SK-N-SH (cell line): ENCODE measurements at regions not wholly inside any gene's neighbourhood (a gene's known extent, or its start where the extent isn't known, plus 50 kb on each side); places are given as distances from the start of the nearest gene placed in this dataset.

Source experiments
- CTCF ChIA-PET: fragments of 300-600, 350-600 bp; formaldehyde crosslinking; extraction: SDS; loops from one replicate; lab custom pipeline; 2021; lab: Yijun Ruan, JAX
- POLR2A ChIA-PET: fragments of 350-600 bp; sonication (Branson Sonifier 250); formaldehyde crosslinking; extraction: SDS; loops from one replicate; lab custom pipeline; 2020; ENCODE audit warnings: antibody characterized with exemption, inconsistent platforms; lab: Yijun Ruan, JAX
- DNase-seq: peaks from one replicate; pipeline ENCODE4 v3.0.0; 2012
- H2AFZ ChIP-seq: fragments of 200-600 bp; sonication (generic); 2 replicates; pipeline ENCODE4 v1.8.1; 2016; ENCODE audit warnings: antibody characterized with exemption, mild to moderate bottlenecking, low read depth
- H3F3A ChIP-seq: fragments of 200-600 bp; sonication (generic); replicated peaks from 2 replicates; pipeline ENCODE3; 2016; ENCODE audit warnings: antibody characterized with exemption, mild to moderate bottlenecking; ENCODE audit not compliant: insufficient read depth
- H3K27ac ChIP-seq, 2 experiments: fragments of 200-500 bp in 1 of 2; fragments of 200-600 bp in 1 of 2; sonication (Bioruptor generic) in 1 of 2; sonication (generic), shearing (Covaris generic) in 1 of 2; 2 replicates each; pipeline versions ENCODE4 v1.5.1 to v1.6.1; 2014 to 2016; ENCODE audit warnings: low read depth in 2 of 2, inconsistent platforms in 1 of 2, low read length in 1 of 2, mild to moderate bottlenecking in 1 of 2, mixed read lengths in 1 of 2
- H3K27me3 ChIP-seq: fragments of 200-600 bp; sonication (generic), shearing (Covaris generic); 2 replicates; pipeline ENCODE4 v1.6.1; 2016; ENCODE audit warnings: mixed run types; ENCODE audit not compliant: insufficient read depth
- H3K36me3 ChIP-seq, 2 experiments: fragments of 200-500 bp in 1 of 2; fragments of 200-600 bp in 1 of 2; sonication (Bioruptor generic) in 1 of 2; sonication (generic) in 1 of 2; replicated peaks in 1 of 2; 2 replicates each; pipeline versions ENCODE3 to v1.5.1; 2014 to 2016; ENCODE audit warnings: low read length in 1 of 2, mild to moderate bottlenecking in 1 of 2; ENCODE audit not compliant: insufficient read depth in 2 of 2, control insufficient read depth in 1 of 2
- H3K4me1 ChIP-seq, 2 experiments: fragments of 200-500 bp in 1 of 2; fragments of 200-600 bp in 1 of 2; sonication (Bioruptor generic) in 1 of 2; sonication (generic), shearing (Covaris generic) in 1 of 2; 2 replicates each; pipeline versions ENCODE4 v1.5.1 to v1.6.1; 2014 to 2016; ENCODE audit warnings: low read depth in 1 of 2, low read length in 1 of 2, mixed run types in 1 of 2; ENCODE audit not compliant: insufficient read depth in 2 of 2, control insufficient read depth in 1 of 2
- H3K4me2 ChIP-seq: fragments of 200-600 bp; sonication (generic), shearing (Covaris generic); 2 replicates; pipeline ENCODE4 v1.6.1; 2017; ENCODE audit warnings: mixed run types
- H3K4me3 ChIP-seq, 2 experiments: fragments of 200-500 bp in 1 of 2; fragments of 200-600 bp in 1 of 2; sonication (Bioruptor generic) in 1 of 2; sonication (generic), shearing (Covaris generic) in 1 of 2; 2 replicates each; pipeline versions ENCODE4 v1.5.1 to v1.8.1; 2014 to 2016; ENCODE audit warnings: low read depth in 2 of 2, inconsistent platforms in 1 of 2, low read length in 1 of 2, mild to moderate bottlenecking in 1 of 2, mixed read lengths in 1 of 2, moderate library complexity in 1 of 2
- H3K79me2 ChIP-seq: fragments of 200-600 bp; sonication (generic); 2 replicates; pipeline ENCODE4 v1.8.1; 2017; ENCODE audit warnings: mild to moderate bottlenecking; ENCODE audit not compliant: insufficient read depth
- H3K9ac ChIP-seq: fragments of 200-600 bp; sonication (generic); 2 replicates; pipeline ENCODE4 v1.6.1; 2017; ENCODE audit warnings: mixed run types
- H3K9me2 ChIP-seq: fragments of 200-600 bp; sonication (generic); 2 replicates; pipeline ENCODE4 v1.6.1; 2017; ENCODE audit warnings: mixed run types
- H3K9me3 ChIP-seq: fragments of 200-600 bp; sonication (generic); 2 replicates; pipeline ENCODE4 v1.6.1; 2017; ENCODE audit warnings: mixed run types, mild to moderate bottlenecking, moderate library complexity
- H4K20me1 ChIP-seq: fragments of 200-600 bp; sonication (generic); 2 replicates; pipeline ENCODE4 v1.6.1; 2017; ENCODE audit warnings: mild to moderate bottlenecking, mixed run types; ENCODE audit not compliant: insufficient read depth
- CHD2 ChIP-seq: fragments of 150-350 bp; IDR thresholded peaks from 2 replicates; pipeline ENCODE4 v1.6.1; 2018; ENCODE audit warnings: low read length; ENCODE audit not compliant: partially characterized antibody
- EZH2phosphoT487 ChIP-seq: fragments of 200-600 bp; sonication (generic); IDR thresholded peaks from 2 replicates; pipeline ENCODE4 v1.6.1; 2017; ENCODE audit warnings: low read depth, mixed run types, mild to moderate bottlenecking, antibody characterized with exemption, moderate library complexity, borderline replicate concordance
- FOSL2 ChIP-seq: IDR thresholded peaks from 2 replicates; pipeline ENCODE4 v1.4.0; 2012; ENCODE audit warnings: low read depth, mild to moderate bottlenecking, moderate library complexity, borderline replicate concordance
- FOXJ3 ChIP-seq: sonication (generic); formaldehyde crosslinking; IDR thresholded peaks from 2 replicates; pipeline ENCODE4 v1.5.1; 2020; ENCODE audit warnings: mild to moderate bottlenecking, missing genetic modification reagents
- FOXM1 ChIP-seq: IDR thresholded peaks from 2 replicates; pipeline ENCODE4 v1.4.0; 2012; ENCODE audit warnings: low read depth, mild to moderate bottlenecking
- GATA2 ChIP-seq: sonication (generic); formaldehyde crosslinking; IDR thresholded peaks from 2 replicates; pipeline ENCODE4 v1.5.0; 2020; ENCODE audit warnings: mild to moderate bottlenecking, missing genetic modification reagents
- IRF3 ChIP-seq: fragments of 150-350 bp; IDR thresholded peaks from 2 replicates; pipeline ENCODE4 v1.6.1; 2016; ENCODE audit warnings: mild to moderate bottlenecking, low read depth, low read length
- JUND ChIP-seq: IDR thresholded peaks from 2 replicates; pipeline ENCODE4 v1.4.0; 2012
- MAX ChIP-seq: IDR thresholded peaks from 2 replicates; pipeline ENCODE4 v1.4.0; 2012; ENCODE audit warnings: low read depth
- MEF2A ChIP-seq: IDR thresholded peaks from 2 replicates; pipeline ENCODE4 v1.4.0; 2012; ENCODE audit warnings: low read depth, borderline replicate concordance
- MXI1 ChIP-seq: IDR thresholded peaks from 2 replicates; pipeline ENCODE4 v1.6.1; 2012; ENCODE audit warnings: mild to moderate bottlenecking, low read depth, low read length, improper control_type of control experiment
- NFIC ChIP-seq: IDR thresholded peaks from 2 replicates; pipeline ENCODE4 v1.4.0; 2012; ENCODE audit warnings: borderline replicate concordance
- PBX3 ChIP-seq: IDR thresholded peaks from 2 replicates; pipeline ENCODE4; 2012
- POLR2AphosphoS5 ChIP-seq: IDR thresholded peaks from 2 replicates; pipeline ENCODE4 v1.6.1; 2012; ENCODE audit warnings: low read depth, low read length
- RXRA ChIP-seq: IDR thresholded peaks from 2 replicates; pipeline ENCODE4 v1.4.0; 2012; ENCODE audit warnings: low read depth, mild to moderate bottlenecking, borderline replicate concordance
- SIN3A ChIP-seq: IDR thresholded peaks from 2 replicates; pipeline ENCODE4 v1.6.1; 2012; ENCODE audit warnings: low read depth, mild to moderate bottlenecking, low read length, moderate library complexity, borderline replicate concordance
- SMC3 ChIP-seq: IDR thresholded peaks from 2 replicates; pipeline ENCODE4 v1.6.1; 2012; ENCODE audit warnings: low read depth, low read length, improper control_type of control experiment
- TAF1 ChIP-seq: IDR thresholded peaks from 2 replicates; pipeline ENCODE4 v1.6.1; 2012; ENCODE audit warnings: low read depth, mild to moderate bottlenecking, low read length, moderate library complexity, borderline replicate concordance
- TCF12 ChIP-seq: IDR thresholded peaks from 2 replicates; pipeline ENCODE4 v1.4.0; 2012
- TEAD4 ChIP-seq: IDR thresholded peaks from 2 replicates; pipeline ENCODE4 v1.4.0; 2012; ENCODE audit warnings: mild to moderate bottlenecking, borderline replicate concordance; ENCODE audit not compliant: insufficient read depth
- USF2 ChIP-seq: fragments of 150-350 bp; IDR thresholded peaks from 2 replicates; pipeline ENCODE4 v1.6.1; 2017; ENCODE audit warnings: antibody characterized with exemption, low read length, low read depth, borderline replicate concordance
- ZBTB33 ChIP-seq: IDR thresholded peaks from 2 replicates; pipeline ENCODE4 v1.4.0; 2012; ENCODE audit warnings: low read depth, borderline replicate concordance
- WGBS: methylation state at CpG from one replicate; pipeline ENCODE4 v1.1.6; 2017; ENCODE audit warnings: low lambda C conversion rate; 5-methylcytosine and 5-hydroxymethylcytosine counted together
- TF ChIP-seq, protein P1 (sequence below): IDR thresholded peaks from 2 replicates; pipeline ENCODE4 v1.4.0; 2012; ENCODE audit warnings: low read depth, borderline replicate concordance
- TF ChIP-seq, protein P2 (sequence below): fragments of 200-600 bp; sonication (generic); IDR thresholded peaks from 2 replicates; pipeline ENCODE4 v1.6.1; 2017; ENCODE audit warnings: antibody characterized with exemption, mild to moderate bottlenecking, moderate library complexity

DNA sequence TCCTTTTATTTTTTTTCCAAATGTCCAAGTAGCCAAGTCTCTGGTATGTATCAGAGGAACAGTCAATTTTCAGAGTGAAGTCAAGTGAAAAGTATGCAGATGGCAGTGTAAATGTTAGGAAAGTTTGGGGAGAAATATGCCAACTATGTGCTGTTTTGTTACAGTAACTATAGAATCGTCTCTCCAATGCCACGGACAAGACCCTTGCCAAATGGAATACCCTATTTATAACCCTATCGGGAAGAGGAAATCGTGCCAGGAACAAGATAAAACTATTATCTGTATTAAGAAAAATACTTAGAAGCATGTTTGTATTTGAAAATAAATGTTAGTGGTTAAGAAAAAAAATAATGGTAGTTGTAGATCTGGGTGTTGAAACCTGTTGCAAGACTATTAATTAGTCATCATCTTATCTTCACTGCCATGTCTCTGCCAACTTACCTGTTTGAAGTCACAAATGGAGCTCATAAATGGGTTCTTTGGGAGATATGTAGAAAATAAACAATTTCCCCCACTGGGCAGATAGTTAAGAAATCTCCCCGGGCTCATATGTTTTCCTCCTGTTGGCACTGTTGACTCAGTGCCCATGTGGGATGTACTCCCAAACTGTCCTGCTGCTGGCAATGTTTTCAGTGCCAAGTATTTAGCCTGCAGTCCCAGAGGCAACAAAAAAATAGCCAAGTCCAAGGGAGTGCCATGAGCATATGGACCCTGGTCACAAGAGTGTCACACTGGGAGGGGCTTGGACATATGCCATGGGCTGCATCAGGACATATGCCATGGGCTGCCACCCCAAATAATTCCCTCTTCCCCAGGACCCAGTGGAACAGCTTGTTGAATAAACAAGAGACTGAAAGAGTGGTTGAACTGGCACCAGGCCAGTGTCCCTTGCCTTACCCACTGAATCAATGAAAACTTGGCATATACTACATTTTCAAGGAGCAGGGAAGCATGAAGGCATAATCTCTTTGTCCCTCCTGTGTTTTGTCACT is 366.9 kb downstream of the OSR1 start:
- H3K4me1 ChIP-seq, result peaks cover 4 to 42% of the 10 kb centered on the region in 2 experiments
- no peaks in the 10 kb centered on the region for H3K79me2 ChIP-seq
- peak overlapping the region; percentile 64 for H3K4me2 ChIP-seq
- no peak overlapping the region for H2AFZ ChIP-seq
- DNase-seq, result no peak
- H3K27me3 ChIP-seq, result no peaks in the 10 kb centered on the region
- ChIA-PET CTCF (no interaction called here), POLR2A (no interaction called here)
- H3K9ac ChIP-seq, result peak overlapping the region; percentile 9
- H3K36me3 ChIP-seq, result no peaks in the 10 kb centered on the region
- H3K9me2 ChIP-seq, result no peaks in the 10 kb centered on the region
- H3F3A ChIP-seq, result peaks cover 38% of the 10 kb centered on the region
- peak overlapping the region; percentile 70 to 79 for H3K27ac ChIP-seq
- no peaks in the 10 kb centered on the region for H4K20me1 ChIP-seq
- no peaks in the 10 kb centered on the region for H3K9me3 ChIP-seq
- H3K4me3 ChIP-seq, result peak overlapping the region; percentile 6 to 38; a peak in 3 of 4 replicates
- WGBS, result 2% methylated on average over 5 of the region's 5 CpGs
- peak; percentile 77 for TF ChIP-seq FOSL2
- TF ChIP-seq, protein P1, sequence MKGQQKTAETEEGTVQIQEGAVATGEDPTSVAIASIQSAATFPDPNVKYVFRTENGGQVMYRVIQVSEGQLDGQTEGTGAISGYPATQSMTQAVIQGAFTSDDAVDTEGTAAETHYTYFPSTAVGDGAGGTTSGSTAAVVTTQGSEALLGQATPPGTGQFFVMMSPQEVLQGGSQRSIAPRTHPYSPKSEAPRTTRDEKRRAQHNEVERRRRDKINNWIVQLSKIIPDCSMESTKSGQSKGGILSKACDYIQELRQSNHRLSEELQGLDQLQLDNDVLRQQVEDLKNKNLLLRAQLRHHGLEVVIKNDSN, result no peak
- no peak for TF ChIP-seq IRF3
- no peak for TF ChIP-seq USF2
- TF ChIP-seq TEAD4, result peak; percentile 99
- no peak; the same call in 1 of the 2 replicates for TF ChIP-seq SMC3
- TF ChIP-seq, protein P2, sequence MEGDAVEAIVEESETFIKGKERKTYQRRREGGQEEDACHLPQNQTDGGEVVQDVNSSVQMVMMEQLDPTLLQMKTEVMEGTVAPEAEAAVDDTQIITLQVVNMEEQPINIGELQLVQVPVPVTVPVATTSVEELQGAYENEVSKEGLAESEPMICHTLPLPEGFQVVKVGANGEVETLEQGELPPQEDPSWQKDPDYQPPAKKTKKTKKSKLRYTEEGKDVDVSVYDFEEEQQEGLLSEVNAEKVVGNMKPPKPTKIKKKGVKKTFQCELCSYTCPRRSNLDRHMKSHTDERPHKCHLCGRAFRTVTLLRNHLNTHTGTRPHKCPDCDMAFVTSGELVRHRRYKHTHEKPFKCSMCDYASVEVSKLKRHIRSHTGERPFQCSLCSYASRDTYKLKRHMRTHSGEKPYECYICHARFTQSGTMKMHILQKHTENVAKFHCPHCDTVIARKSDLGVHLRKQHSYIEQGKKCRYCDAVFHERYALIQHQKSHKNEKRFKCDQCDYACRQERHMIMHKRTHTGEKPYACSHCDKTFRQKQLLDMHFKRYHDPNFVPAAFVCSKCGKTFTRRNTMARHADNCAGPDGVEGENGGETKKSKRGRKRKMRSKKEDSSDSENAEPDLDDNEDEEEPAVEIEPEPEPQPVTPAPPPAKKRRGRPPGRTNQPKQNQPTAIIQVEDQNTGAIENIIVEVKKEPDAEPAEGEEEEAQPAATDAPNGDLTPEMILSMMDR, result no peak
- peak; percentile 84; the same call in 1 of the 2 replicates for TF ChIP-seq MEF2A
- TF ChIP-seq CHD2, result no peak
- peak; percentile 84; the same call in 1 of the 2 replicates for TF ChIP-seq RXRA
- peak; percentile 69 for TF ChIP-seq MAX
- TF ChIP-seq MXI1, result no peak
- peak; percentile 72; the same call in 1 of the 2 replicates for TF ChIP-seq POLR2AphosphoS5
- TF ChIP-seq SIN3A, result no peak
- TF ChIP-seq JUND, result peak; percentile 93
- no peak for TF ChIP-seq TAF1
- TF ChIP-seq FOXJ3 (CRISPR knock-in tag), result no peak
- TF ChIP-seq EZH2phosphoT487, result no peak
- TF ChIP-seq NFIC, result peak; percentile 95
- TF ChIP-seq ZBTB33, result 0 out of 2 replicates have a peak, but pooled peaks have one; percentile 56
- TF ChIP-seq GATA2 (CRISPR knock-in tag), result no peak
- peak; percentile 94 for TF ChIP-seq PBX3
- peak; percentile 98 for TF ChIP-seq TCF12
- peak; percentile 88 for TF ChIP-seq FOXM1
